CD4-positive, CD25-positive, alpha-beta regulatory T cell (primary cell): ENCODE measurements at regions not wholly inside any gene's neighbourhood (a gene's known extent, or its start where the extent isn't known, plus 50 kb on each side); places are given as distances from the start of the nearest gene placed in this dataset.
"Not testable (repeated sequence)": the region's sequence is repeated elsewhere in the genome, so short reads cannot be mapped to it uniquely, and the experiment has no call there.

Source experiments
- ATAC-seq, 2 donors: fragments of 150-1000 bp; cut with Tn5 transposase; one replicate each; pipeline ENCODE4 v1.10.0; 2021; ENCODE audit warnings: low read depth in 2 of 2, moderate number of reproducible peaks in 2 of 2, moderate library complexity in 1 of 2
- DNase-seq, 3 donors: peaks; one replicate each; pipeline versions ENCODE4 v3.0.0 to v3.0.0-alpha.2; 2012 to 2022; ENCODE audit warnings: mixed read lengths in 1 of 3
- H3K27ac ChIP-seq: one replicate; pipeline ENCODE4 v1.7.0; 2013; ENCODE audit warnings: mild to moderate bottlenecking, low read length; ENCODE audit not compliant: insufficient read depth, poor library complexity, severe bottlenecking
- H3K27me3 ChIP-seq: one replicate; pipeline ENCODE4 v1.7.0; 2013; ENCODE audit warnings: low read length; ENCODE audit not compliant: control insufficient read depth, insufficient read depth
- H3K36me3 ChIP-seq: one replicate; pipeline ENCODE4 v1.7.0; 2013; ENCODE audit warnings: mild to moderate bottlenecking, low read length, moderate library complexity; ENCODE audit not compliant: control insufficient read depth, insufficient read depth
- H3K4me1 ChIP-seq: 2 replicates; pipeline ENCODE4 v1.7.0; 2013; ENCODE audit warnings: mild to moderate bottlenecking, low read length; ENCODE audit not compliant: insufficient read depth, control insufficient read depth, poor library complexity, severe bottlenecking
- H3K4me3 ChIP-seq: one replicate; pipeline ENCODE4 v1.7.0; 2013; ENCODE audit warnings: low read depth, mild to moderate bottlenecking, low read length, moderate library complexity
- H3K9me3 ChIP-seq, 2 experiments: 1 replicate in 1 of 2; 2 replicates in 1 of 2; pipeline ENCODE4 v1.7.0; 2013; ENCODE audit warnings: low read length in 2 of 2, mild to moderate bottlenecking in 1 of 2, moderate library complexity in 1 of 2; ENCODE audit not compliant: control insufficient read depth in 2 of 2
- H3K27ac Mint-ChIP-seq, 3 donors: one replicate each; pipeline ENCODE4 v1.8.0; 2020 to 2022; ENCODE audit warnings: mild to moderate bottlenecking in 3 of 3, mixed read lengths in 3 of 3, moderate library complexity in 2 of 3
- H3K27me3 Mint-ChIP-seq: one replicate; pipeline ENCODE4 v1.8.0; 2022; ENCODE audit warnings: mild to moderate bottlenecking, mixed read lengths
- H3K36me3 Mint-ChIP-seq: one replicate; pipeline ENCODE4 v1.8.0; 2020; ENCODE audit warnings: mixed read lengths
- H3K4me1 Mint-ChIP-seq, 4 donors: one replicate each; pipeline ENCODE4 v1.8.0; 2020 to 2022; ENCODE audit warnings: mixed read lengths in 4 of 4, mild to moderate bottlenecking in 1 of 4
- H3K4me3 Mint-ChIP-seq, 4 donors: one replicate each; pipeline ENCODE4 v1.8.0; 2020 to 2022; ENCODE audit warnings: mild to moderate bottlenecking in 4 of 4, mixed read lengths in 4 of 4, moderate library complexity in 3 of 4
- H3K9me3 Mint-ChIP-seq, 7 donors: one replicate each; pipeline ENCODE4 v1.8.0; 2020 to 2022; ENCODE audit warnings: mixed read lengths in 7 of 7, mild to moderate bottlenecking in 3 of 7, moderate library complexity in 2 of 7

GRCh38 chr15:95624616-95625361 is 705.7 kb upstream of the NR2F2 start:
- ATAC-seq, result no peak
- DNase-seq, result no peak
- no peaks in the 10 kb centered on the region for H3K36me3 Mint-ChIP-seq
- no peak overlapping the region for H3K27ac Mint-ChIP-seq
- peaks cover 4% of the 10 kb centered on the region for H3K27me3 Mint-ChIP-seq
- H3K4me3 ChIP-seq, result no peak overlapping the region
- H3K27me3 ChIP-seq, result peaks cover 3% of the 10 kb centered on the region
- H3K4me1 Mint-ChIP-seq, result peaks cover 4 to 9% (median 7%) of the 10 kb centered on the region in 4 donors
- H3K4me3 Mint-ChIP-seq, result no peak overlapping the region
- peaks cover 0 to 3% of the 10 kb centered on the region in 2 experiments for H3K9me3 ChIP-seq
- H3K27ac ChIP-seq, result no peak overlapping the region
- H3K4me1 ChIP-seq, result no peaks in the 10 kb centered on the region
- H3K36me3 ChIP-seq, result no peaks in the 10 kb centered on the region
- H3K9me3 Mint-ChIP-seq, result peaks cover 0 to 13% (median 8%) of the 10 kb centered on the region in 7 donors

- peaks cover 1 to 14% (median 9%) of the 10 kb centered on the region in 7 donors for H3K9me3 Mint-ChIP-seq
- Histone ChIP-seq H3K36me3 (no peaks in the 10 kb centered on the region), H3K27me3 (peaks cover 3% of the 10 kb centered on the region), H3K4me1 (no peaks in the 10 kb centered on the region), H3K27ac (no peak overlapping the region), H3K4me3 (no peak overlapping the region), H3K9me3 (peaks cover 0 to 3% of the 10 kb centered on the region in 2 experiments)
- H3K36me3 Mint-ChIP-seq, result no peaks in the 10 kb centered on the region
- no peak for DNase-seq
- no peaks in the 10 kb centered on the region for H3K4me1 Mint-ChIP-seq
- peaks cover 14% of the 10 kb centered on the region for H3K27me3 Mint-ChIP-seq
- no peak for ATAC-seq
- no peak overlapping the region for H3K27ac Mint-ChIP-seq
- H3K4me3 Mint-ChIP-seq, result no peak overlapping the region
Measured at GRCh38 chr15:95626501-95627361, 703.8 kb upstream of the NR2F2 start.

GRCh38 chr15:95629503-95630168 is 700.9 kb upstream of the NR2F2 start:
- H3K4me3 Mint-ChIP-seq, result no peak overlapping the region
- H3K27ac Mint-ChIP-seq, result no peak overlapping the region
- Histone ChIP-seq H3K36me3 (no peaks in the 10 kb centered on the region), H3K9me3 (no peaks in the 10 kb centered on the region), H3K4me3 (no peak overlapping the region), H3K27ac (no peak overlapping the region), H3K4me1 (no peaks in the 10 kb centered on the region), H3K27me3 (peaks cover 3% of the 10 kb centered on the region)
- DNase-seq, result no peak
- no peaks in the 10 kb centered on the region for H3K36me3 Mint-ChIP-seq
- H3K9me3 Mint-ChIP-seq, result peaks cover 0 to 10% (median 2%) of the 10 kb centered on the region in 7 donors
- peaks cover 15% of the 10 kb centered on the region for H3K27me3 Mint-ChIP-seq
- no peak for ATAC-seq
- H3K4me1 Mint-ChIP-seq, result no peaks in the 10 kb centered on the region

GRCh38 chr15:95630683-95631082 is 699.8 kb upstream of the NR2F2 start:
- Histone ChIP-seq H3K4me3 (no peak overlapping the region), H3K36me3 (no peaks in the 10 kb centered on the region), H3K27me3 (peaks cover 3% of the 10 kb centered on the region), H3K4me1 (no peaks in the 10 kb centered on the region), H3K9me3 (no peaks in the 10 kb centered on the region), H3K27ac (no peak overlapping the region)
- ATAC-seq (no peak), DNase-seq (no peak)
- peaks cover 0 to 10% (median 2%) of the 10 kb centered on the region in 7 donors for H3K9me3 Mint-ChIP-seq
- H3K27me3 Mint-ChIP-seq, result peaks cover 15% of the 10 kb centered on the region
- no peaks in the 10 kb centered on the region for H3K4me1 Mint-ChIP-seq
- H3K27ac Mint-ChIP-seq, result no peak overlapping the region
- H3K4me3 Mint-ChIP-seq, result no peak overlapping the region
- no peaks in the 10 kb centered on the region for H3K36me3 Mint-ChIP-seq

GRCh38 chr15:95635666-95636065 is 694.8 kb upstream of the NR2F2 start:
- Histone ChIP-seq H3K27ac (no peak overlapping the region), H3K4me1 (no peaks in the 10 kb centered on the region), H3K27me3 (no peaks in the 10 kb centered on the region), H3K4me3 (no peak overlapping the region), H3K36me3 (no peaks in the 10 kb centered on the region), H3K9me3 (no peaks in the 10 kb centered on the region)
- Mint-ChIP-seq H3K36me3 (no peaks in the 10 kb centered on the region), H3K27ac (no peak overlapping the region), H3K4me1 (no peaks in the 10 kb centered on the region), H3K27me3 (peaks cover 13% of the 10 kb centered on the region), H3K4me3 (no peak overlapping the region), H3K9me3 (peaks cover 0 to 8% (median 1%) of the 10 kb centered on the region in 7 donors)
- no peak for ATAC-seq
- no peak for DNase-seq

- Histone ChIP-seq H3K27me3 (no peaks in the 10 kb centered on the region), H3K4me1 (no peaks in the 10 kb centered on the region), H3K36me3 (no peaks in the 10 kb centered on the region), H3K4me3 (no peak overlapping the region), H3K27ac (no peak overlapping the region), H3K9me3 (no peaks in the 10 kb centered on the region)
- DNase-seq (no peak), ATAC-seq (no peak)
- H3K9me3 Mint-ChIP-seq, result peaks cover 0 to 5% (median 0%) of the 10 kb centered on the region in 7 donors
- H3K4me1 Mint-ChIP-seq, result no peaks in the 10 kb centered on the region
- H3K36me3 Mint-ChIP-seq, result no peaks in the 10 kb centered on the region
- no peak overlapping the region for H3K4me3 Mint-ChIP-seq
- peaks cover 9% of the 10 kb centered on the region for H3K27me3 Mint-ChIP-seq
- no peak overlapping the region for H3K27ac Mint-ChIP-seq
Measured at GRCh38 chr15:95636107-95636506, 694.4 kb upstream of the NR2F2 start.

GRCh38 chr15:95637234-95637633 is 693.3 kb upstream of the NR2F2 start:
- DNase-seq, H3K9me3 ChIP-seq, H3K9me3 Mint-ChIP-seq, H3K27me3 ChIP-seq, H3K27me3 Mint-ChIP-seq, H3K27ac Mint-ChIP-seq, H3K4me3 Mint-ChIP-seq, H3K27ac ChIP-seq, H3K36me3 ChIP-seq, H3K4me3 ChIP-seq, H3K4me1 Mint-ChIP-seq, H3K36me3 Mint-ChIP-seq, ATAC-seq, H3K4me1 ChIP-seq: not testable (repeated sequence)
